ENCODE measurements at regions not wholly inside any gene's neighbourhood (a gene's known extent, or its start where the extent isn't known, plus 50 kb on each side); places are given as distances from the start of the nearest gene placed in this dataset.

DNA sequence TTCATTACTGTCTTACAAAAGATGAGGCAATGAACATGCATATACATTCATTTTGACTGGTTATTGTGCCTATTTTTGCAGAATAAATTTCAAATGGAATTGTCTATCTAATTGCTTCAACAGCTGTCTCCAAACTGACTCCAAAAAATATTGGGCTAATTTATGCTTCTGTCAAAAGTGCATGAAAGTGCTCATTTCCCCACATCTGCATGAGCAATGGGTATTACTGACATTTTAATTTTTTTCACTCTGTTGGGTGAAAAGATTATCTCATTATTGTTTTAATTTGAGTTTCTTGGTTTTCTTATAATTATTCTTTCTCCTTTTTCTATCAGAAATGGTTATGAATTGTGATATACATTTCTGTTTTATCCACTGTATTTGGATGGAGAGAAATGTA is 404.2 kb downstream of the QKI start:
- TF ChIP-seq FOXK2 (conservative IDR thresholded peaks at IDR 0.05 in 1 of 2, IDR thresholded peaks at IDR 0.05 in 1 of 2; ENCODE audit: low read depth in 2 of 2) (no peak), MAX (CRISPR knock-in tag; IDR thresholded peaks at IDR 0.05) (no peak), SP1 (CRISPR knock-in tag; IDR thresholded peaks at IDR 0.05) (no peak), MAFK (IDR thresholded peaks at IDR 0.05; ENCODE audit: low read length) (no peak), TARDBP (IDR thresholded peaks at IDR 0.05) (no peak), ZNF76 (CRISPR knock-in tag; IDR thresholded peaks at IDR 0.05; ENCODE audit: borderline replicate concordance) (no peak)
- TF ChIP-seq, protein P1, sequence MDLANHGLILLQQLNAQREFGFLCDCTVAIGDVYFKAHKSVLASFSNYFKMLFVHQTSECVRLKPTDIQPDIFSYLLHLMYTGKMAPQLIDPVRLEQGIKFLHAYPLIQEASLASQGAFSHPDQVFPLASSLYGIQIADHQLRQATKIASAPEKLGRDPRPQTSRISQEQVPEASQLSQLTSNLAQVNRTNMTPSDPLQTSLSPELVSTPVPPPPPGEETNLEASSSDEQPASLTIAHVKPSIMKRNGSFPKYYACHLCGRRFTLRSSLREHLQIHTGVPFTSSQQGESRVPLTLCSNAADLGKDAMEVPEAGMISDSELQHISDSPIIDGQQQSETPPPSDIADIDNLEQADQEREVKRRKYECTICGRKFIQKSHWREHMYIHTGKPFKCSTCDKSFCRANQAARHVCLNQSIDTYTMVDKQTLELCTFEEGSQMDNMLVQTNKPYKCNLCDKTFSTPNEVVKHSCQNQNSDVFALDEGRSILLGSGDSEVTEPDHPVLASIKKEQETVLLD (IDR thresholded peaks at IDR 0.05): no peak
- TF ChIP-seq, protein P2, sequence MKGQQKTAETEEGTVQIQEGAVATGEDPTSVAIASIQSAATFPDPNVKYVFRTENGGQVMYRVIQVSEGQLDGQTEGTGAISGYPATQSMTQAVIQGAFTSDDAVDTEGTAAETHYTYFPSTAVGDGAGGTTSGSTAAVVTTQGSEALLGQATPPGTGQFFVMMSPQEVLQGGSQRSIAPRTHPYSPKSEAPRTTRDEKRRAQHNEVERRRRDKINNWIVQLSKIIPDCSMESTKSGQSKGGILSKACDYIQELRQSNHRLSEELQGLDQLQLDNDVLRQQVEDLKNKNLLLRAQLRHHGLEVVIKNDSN (CRISPR knock-in tag; IDR thresholded peaks at IDR 0.05): no peak

All from K562 (cell line).